Stimulated activated memory B cell treated with anti-CD40 and anti-IgM and Interleukin-4, amounts not matched to agents 10 μg/mL and 1 μg/mL and 100 μg/mL, for 72 hours (primary cell): ENCODE measurements at regions not wholly inside any gene's neighbourhood (a gene's known extent, or its start where the extent isn't known, plus 50 kb on each side); places are given as distances from the start of the nearest gene placed in this dataset.

Experiments
- ATAC-seq: fragments of 150-1000 bp; cut with Tn5 transposase; 2 replicates; pipeline ENCODE4 v1.10.0; 2021
- H3K27ac Mint-ChIP-seq: one replicate; pipeline ENCODE4 v1.8.0; 2022; ENCODE audit warnings: mild to moderate bottlenecking, mixed read lengths
- H3K27me3 Mint-ChIP-seq: one replicate; pipeline ENCODE4 v1.8.0; 2022; ENCODE audit warnings: mixed read lengths
- H3K36me3 Mint-ChIP-seq: one replicate; pipeline ENCODE4 v1.8.0; 2022; ENCODE audit warnings: mixed read lengths
- H3K4me1 Mint-ChIP-seq: one replicate; pipeline ENCODE4 v1.8.0; 2022; ENCODE audit warnings: mixed read lengths
- H3K4me3 Mint-ChIP-seq: one replicate; pipeline ENCODE4 v1.8.0; 2022; ENCODE audit warnings: mild to moderate bottlenecking, moderate library complexity, mixed read lengths
- H3K9me3 Mint-ChIP-seq: one replicate; pipeline ENCODE4 v1.8.0; 2022; ENCODE audit warnings: mixed read lengths

- ATAC-seq, result no peak
- no peaks in the 10 kb centered on the region for H3K9me3 Mint-ChIP-seq
- H3K4me3 Mint-ChIP-seq, result no peak overlapping the region
- H3K36me3 Mint-ChIP-seq, result no peaks in the 10 kb centered on the region
- H3K27ac Mint-ChIP-seq, result no peak overlapping the region
- H3K4me1 Mint-ChIP-seq, result no peaks in the 10 kb centered on the region
- no peaks in the 10 kb centered on the region for H3K27me3 Mint-ChIP-seq
These were observed 66.0 kb upstream of the CXCL14 start for GRCh38 chr5:135644816-135645215.

- ATAC-seq, result no peak
- Mint-ChIP-seq H3K9me3 (no peaks in the 10 kb centered on the region), H3K36me3 (no peaks in the 10 kb centered on the region), H3K4me1 (no peaks in the 10 kb centered on the region), H3K27me3 (no peaks in the 10 kb centered on the region), H3K4me3 (no peak overlapping the region), H3K27ac (no peak overlapping the region)
These were observed 65.3 kb upstream of the CXCL14 start for GRCh38 chr5:135643881-135644766.

- Mint-ChIP-seq H3K9me3 (no peaks in the 10 kb centered on the region), H3K27me3 (no peaks in the 10 kb centered on the region), H3K27ac (no peak overlapping the region), H3K4me1 (no peaks in the 10 kb centered on the region), H3K36me3 (no peaks in the 10 kb centered on the region), H3K4me3 (no peak overlapping the region)
- ATAC-seq, result no peak
These were observed 64.1 kb upstream of the CXCL14 start for GRCh38 chr5:135642934-135643333.

GRCh38 chr5:135642488-135642870, 63.7 kb upstream of the CXCL14 start:
- Mint-ChIP-seq H3K4me3 (no peak overlapping the region), H3K27ac (no peak overlapping the region), H3K9me3 (no peaks in the 10 kb centered on the region), H3K36me3 (no peaks in the 10 kb centered on the region), H3K27me3 (no peaks in the 10 kb centered on the region), H3K4me1 (no peaks in the 10 kb centered on the region)
- ATAC-seq, result peak; percentile 8

- no peaks in the 10 kb centered on the region for H3K4me1 Mint-ChIP-seq
- no peak overlapping the region for H3K27ac Mint-ChIP-seq
- no peaks in the 10 kb centered on the region for H3K36me3 Mint-ChIP-seq
- no peak overlapping the region for H3K4me3 Mint-ChIP-seq
- peak; percentile 37 for ATAC-seq
- H3K9me3 Mint-ChIP-seq, result no peaks in the 10 kb centered on the region
- H3K27me3 Mint-ChIP-seq, result no peaks in the 10 kb centered on the region
These were observed 63.1 kb upstream of the CXCL14 start for GRCh38 chr5:135641734-135642487.

- no peaks in the 10 kb centered on the region for H3K4me1 Mint-ChIP-seq
- H3K27me3 Mint-ChIP-seq, result no peaks in the 10 kb centered on the region
- no peak overlapping the region for H3K27ac Mint-ChIP-seq
- ATAC-seq, result no peak
- no peaks in the 10 kb centered on the region for H3K36me3 Mint-ChIP-seq
- no peak overlapping the region for H3K4me3 Mint-ChIP-seq
- no peaks in the 10 kb centered on the region for H3K9me3 Mint-ChIP-seq
These were observed 62.5 kb upstream of the CXCL14 start for GRCh38 chr5:135641319-135641718.

GRCh38 chr5:135635451-135635850, 56.7 kb upstream of the CXCL14 start:
- H3K9me3 Mint-ChIP-seq, result no peaks in the 10 kb centered on the region
- no peak for ATAC-seq
- no peak overlapping the region for H3K27ac Mint-ChIP-seq
- H3K4me1 Mint-ChIP-seq, result no peaks in the 10 kb centered on the region
- no peaks in the 10 kb centered on the region for H3K36me3 Mint-ChIP-seq
- H3K4me3 Mint-ChIP-seq, result no peak overlapping the region
- peaks cover 10% of the 10 kb centered on the region for H3K27me3 Mint-ChIP-seq

- peaks cover 12% of the 10 kb centered on the region for H3K27me3 Mint-ChIP-seq
- ATAC-seq, result no peak
- no peaks in the 10 kb centered on the region for H3K9me3 Mint-ChIP-seq
- H3K36me3 Mint-ChIP-seq, result no peaks in the 10 kb centered on the region
- H3K4me3 Mint-ChIP-seq, result no peak overlapping the region
- H3K4me1 Mint-ChIP-seq, result no peaks in the 10 kb centered on the region
- no peak overlapping the region for H3K27ac Mint-ChIP-seq
These were observed 54.0 kb upstream of the CXCL14 start for GRCh38 chr5:135632798-135633197.

GRCh38 chr5:135631391-135631790, 52.6 kb upstream of the CXCL14 start:
- Mint-ChIP-seq H3K4me1 (no peaks in the 10 kb centered on the region), H3K27ac (no peak overlapping the region), H3K36me3 (no peaks in the 10 kb centered on the region), H3K4me3 (no peak overlapping the region), H3K9me3 (no peaks in the 10 kb centered on the region), H3K27me3 (peaks cover 19% of the 10 kb centered on the region)
- no peak for ATAC-seq

- H3K4me1 Mint-ChIP-seq, result no peaks in the 10 kb centered on the region
- no peak for ATAC-seq
- no peak overlapping the region for H3K4me3 Mint-ChIP-seq
- peaks cover 25% of the 10 kb centered on the region for H3K27me3 Mint-ChIP-seq
- H3K27ac Mint-ChIP-seq, result no peak overlapping the region
- H3K9me3 Mint-ChIP-seq, result no peaks in the 10 kb centered on the region
- no peaks in the 10 kb centered on the region for H3K36me3 Mint-ChIP-seq
These were observed 50.9 kb upstream of the CXCL14 start for GRCh38 chr5:135629666-135630065.

GRCh38 chr5:135628771-135629563, 50.2 kb upstream of the CXCL14 start:
- Mint-ChIP-seq H3K4me3 (no peak overlapping the region), H3K27me3 (peaks cover 24% of the 10 kb centered on the region), H3K36me3 (no peaks in the 10 kb centered on the region), H3K27ac (no peak overlapping the region), H3K9me3 (no peaks in the 10 kb centered on the region), H3K4me1 (no peaks in the 10 kb centered on the region)
- no peak for ATAC-seq
